Renal cortex interstitium (tissue), 11 donors: ENCODE measurements at regions not wholly inside any gene's neighbourhood (a gene's known extent, or its start where the extent isn't known, plus 50 kb on each side); places are given as distances from the start of the nearest gene placed in this dataset.

ENCODE experiments used
- DNase-seq, 11 donors: peaks; one replicate each; pipeline ENCODE4 v3.0.0-alpha.2; 2013; ENCODE audit warnings: low read depth in 9 of 11, low spot score in 4 of 11; ENCODE audit errors: extremely low read depth in 1 of 11

GRCh38 chr17:36855459-36855858, 81.8 kb upstream of the LHX1 start:
- DNase-seq: no peak

- DNase-seq: no peak
Measured at GRCh38 chr17:36856222-36856621, 81.1 kb upstream of the LHX1 start.

- DNase-seq: no peak
Measured at GRCh38 chr17:36856903-36857381, 80.3 kb upstream of the LHX1 start.

- DNase-seq: no peak
Measured at GRCh38 chr17:36857698-36858097, 79.6 kb upstream of the LHX1 start.

- no peak for DNase-seq
Measured at GRCh38 chr17:36858119-36859002, 78.9 kb upstream of the LHX1 start.

- no peak for DNase-seq
Measured at GRCh38 chr17:36859003-36859300, 78.3 kb upstream of the LHX1 start.

GRCh38 chr17:36859706-36860105, 77.6 kb upstream of the LHX1 start:
- DNase-seq: peak in 1 of 11 donors; percentile 57

GRCh38 chr17:36861531-36861930, 75.7 kb upstream of the LHX1 start:
- no peak for DNase-seq

- DNase-seq: no peak
Measured at GRCh38 chr17:36862116-36862920, 75.0 kb upstream of the LHX1 start.

GRCh38 chr17:36863131-36863530, 74.1 kb upstream of the LHX1 start:
- DNase-seq: no peak

GRCh38 chr17:36863676-36864612, 73.3 kb upstream of the LHX1 start:
- DNase-seq: no peak

GRCh38 chr17:36864827-36865430, 72.3 kb upstream of the LHX1 start:
- no peak for DNase-seq

- DNase-seq: no peak
Measured at GRCh38 chr17:36867716-36868341, 69.4 kb upstream of the LHX1 start.

- DNase-seq: no peak
Measured at GRCh38 chr17:36868777-36869176, 68.5 kb upstream of the LHX1 start.

- no peak for DNase-seq
Measured at GRCh38 chr17:36869441-36869840, 67.8 kb upstream of the LHX1 start.

GRCh38 chr17:36869856-36870719, 67.2 kb upstream of the LHX1 start:
- DNase-seq: no peak

GRCh38 chr17:36870720-36870999, 66.6 kb upstream of the LHX1 start:
- no peak for DNase-seq
